ENCODE measurements at regions not wholly inside any gene's neighbourhood (a gene's known extent, or its start where the extent isn't known, plus 50 kb on each side); places are given as distances from the start of the nearest gene placed in this dataset.
A peak's percentile ranks its signal among the peaks of the same experiment; 100 is the strongest.
"Not testable (repeated sequence)": the region's sequence is repeated elsewhere in the genome, so short reads cannot be mapped to it uniquely, and the experiment has no call there.

DNA sequence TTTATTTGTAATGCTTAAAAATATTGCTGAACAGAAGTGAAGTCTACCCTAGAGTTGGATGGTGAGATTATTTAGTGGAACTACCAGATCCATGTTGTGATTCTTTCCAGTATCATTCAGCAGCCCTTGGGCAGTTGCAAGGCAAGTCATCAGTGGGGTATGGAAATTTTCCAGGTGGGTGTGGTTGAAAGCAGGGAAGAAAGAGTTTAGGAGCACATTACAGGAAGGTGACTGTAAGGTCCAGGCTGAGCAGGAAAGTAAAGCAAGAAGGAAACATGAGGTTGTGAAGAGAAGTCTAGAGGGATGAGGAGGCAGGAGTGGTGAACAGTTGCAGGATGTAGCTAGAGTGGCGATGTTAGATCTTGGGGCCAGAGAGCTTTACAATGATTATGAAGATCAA is 178.0 kb upstream of the ROPN1B start:
- not testable (repeated sequence) for DNase-seq (ENCODE audit: low spot score)

DNA sequence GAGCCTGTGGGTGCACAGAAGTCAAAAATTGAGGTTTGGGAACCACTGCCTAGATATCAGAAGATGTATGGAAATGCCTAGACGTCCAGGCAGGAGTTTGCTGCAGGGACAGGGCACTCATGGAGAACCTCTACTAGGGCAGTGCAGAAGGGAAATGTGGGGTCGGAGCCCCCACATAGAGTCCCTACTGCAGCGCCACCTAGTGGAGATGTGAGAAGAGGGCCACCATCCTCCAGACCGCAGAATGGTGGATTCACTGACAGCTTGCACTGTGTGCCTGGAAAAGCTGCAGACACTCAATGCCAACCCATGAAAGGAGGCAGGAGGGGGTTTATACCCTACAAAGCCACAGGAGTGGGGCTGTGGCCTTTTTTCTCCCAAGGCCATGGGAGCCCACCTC is 159.0 kb upstream of the ROPN1B start:
- DNase-seq (ENCODE audit: low spot score) = not testable (repeated sequence)

DNA sequence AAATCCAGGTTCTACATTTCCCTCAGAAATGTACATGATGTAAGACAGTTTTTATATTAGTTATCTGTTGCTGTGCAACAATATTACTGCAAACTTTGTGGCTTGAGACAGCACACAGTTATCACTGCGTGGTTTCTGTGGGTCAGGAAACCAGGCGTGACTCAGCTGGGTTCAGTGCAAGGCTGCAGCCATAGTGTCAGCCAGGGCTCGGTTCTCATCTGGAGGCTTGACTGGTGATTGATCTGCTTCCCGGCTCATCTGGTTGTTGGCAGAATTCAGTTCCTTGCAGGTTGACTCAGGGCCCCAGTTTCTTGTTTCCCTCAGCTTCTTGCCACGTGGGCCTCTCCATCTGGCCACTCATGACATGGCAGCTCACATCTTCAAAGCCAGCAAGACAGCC is 146.8 kb upstream of the ROPN1B start:
- not testable (repeated sequence) for DNase-seq (ENCODE audit: low spot score)

DNA sequence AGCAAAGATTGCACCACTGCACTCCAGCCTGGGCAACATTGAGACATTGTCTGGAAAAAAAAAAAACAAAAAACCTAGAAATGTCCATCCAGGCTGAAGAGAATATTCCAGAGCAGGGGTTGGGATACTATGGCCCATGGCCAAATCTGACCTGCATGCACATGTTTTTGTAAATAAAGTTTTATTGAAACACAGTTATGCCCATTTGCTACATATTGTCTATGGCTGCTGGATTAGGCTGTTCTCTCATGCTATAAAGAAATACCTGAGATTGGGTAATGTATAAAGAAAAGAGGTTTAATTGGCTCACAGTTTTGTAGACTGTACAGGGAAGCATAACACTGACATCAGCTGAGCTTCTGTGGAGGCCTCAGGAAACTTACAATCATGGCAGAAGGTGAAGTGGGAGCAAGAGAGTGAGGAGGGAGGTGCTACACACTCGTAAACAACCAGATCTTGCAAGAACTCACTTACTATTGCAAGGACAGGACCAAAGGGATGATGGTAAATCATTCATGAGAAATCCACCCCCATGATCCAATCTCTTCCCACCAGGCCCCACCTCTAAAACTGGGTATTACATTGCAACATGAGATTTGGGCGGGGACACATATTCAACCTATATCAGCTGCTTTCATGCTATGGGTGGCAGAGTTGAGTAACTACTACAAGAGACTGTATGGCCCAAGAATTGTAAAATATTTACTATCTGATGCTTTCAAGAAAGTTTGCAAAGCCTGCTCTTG is 137.8 kb upstream of the ROPN1B start:
- not testable (repeated sequence) for DNase-seq (ENCODE audit: low spot score)

DNA sequence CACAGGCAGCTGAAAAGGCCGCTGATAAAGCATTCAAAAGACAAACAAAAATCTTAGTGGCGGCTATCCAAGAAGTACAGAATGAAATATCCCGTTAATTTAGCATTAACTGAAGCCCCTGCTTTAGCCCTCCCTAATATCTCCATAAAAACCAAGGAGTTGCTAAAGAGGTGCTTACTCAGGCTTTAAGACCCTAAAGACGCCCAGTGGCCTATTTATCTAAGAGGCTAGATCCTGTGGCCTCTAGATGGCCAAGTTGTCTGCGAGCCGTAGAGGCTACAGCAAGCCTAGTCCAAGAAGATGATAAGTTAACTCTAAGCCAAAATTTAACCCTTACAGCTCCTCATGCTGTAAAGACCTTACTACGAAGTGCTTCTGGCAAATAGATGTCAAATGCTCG is 133.4 kb upstream of the ROPN1B start:
- not testable (repeated sequence) for DNase-seq (ENCODE audit: low spot score)

DNA sequence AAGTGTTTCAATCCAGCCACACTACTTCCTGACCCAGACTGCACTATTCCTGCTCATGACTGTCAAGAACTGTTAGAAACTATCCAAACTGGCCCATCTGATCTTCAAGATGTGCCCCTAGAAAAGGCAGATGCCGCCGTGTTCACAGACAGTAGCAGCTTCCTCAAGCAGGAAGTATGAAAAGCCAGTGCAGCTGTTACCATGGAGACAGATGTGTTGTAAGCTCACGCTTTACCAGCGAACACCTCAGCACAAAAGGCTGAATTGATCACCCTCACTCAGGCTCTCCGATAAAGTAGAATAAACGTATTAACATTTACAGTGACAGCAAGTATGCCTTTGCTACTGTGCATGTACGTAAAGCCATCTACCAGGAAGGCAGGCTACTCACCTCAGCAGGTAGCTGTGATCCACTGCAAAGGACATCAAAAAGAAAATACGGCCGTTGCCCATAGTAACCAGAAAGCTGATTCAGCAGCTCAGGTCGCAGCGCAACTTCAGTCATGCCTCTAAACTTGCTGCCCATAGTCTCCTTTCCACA is 132.9 kb upstream of the ROPN1B start:
- peak; percentile 28 for DNase-seq (ENCODE audit: low spot score)

DNA sequence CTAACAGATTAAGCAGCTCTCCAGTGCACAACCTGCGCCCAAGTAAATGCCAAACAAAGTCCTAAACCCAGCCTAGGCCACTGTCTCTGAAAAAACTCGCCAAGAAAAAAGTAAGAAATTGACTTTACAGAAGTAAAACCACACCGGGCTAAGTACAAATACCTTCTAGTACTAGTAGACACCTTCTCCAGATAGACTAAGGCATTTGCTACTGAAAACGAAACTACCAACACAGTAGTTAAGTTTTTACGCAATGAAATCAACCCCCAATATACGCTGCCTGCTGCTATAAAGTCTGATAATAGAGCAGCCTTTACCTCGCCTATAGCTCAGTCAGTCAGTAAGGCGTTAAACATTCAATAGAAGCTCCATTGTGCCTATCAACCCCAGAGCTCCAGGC is 132.2 kb upstream of the ROPN1B start:
- not testable (repeated sequence) for DNase-seq (ENCODE audit: low spot score)

DNA sequence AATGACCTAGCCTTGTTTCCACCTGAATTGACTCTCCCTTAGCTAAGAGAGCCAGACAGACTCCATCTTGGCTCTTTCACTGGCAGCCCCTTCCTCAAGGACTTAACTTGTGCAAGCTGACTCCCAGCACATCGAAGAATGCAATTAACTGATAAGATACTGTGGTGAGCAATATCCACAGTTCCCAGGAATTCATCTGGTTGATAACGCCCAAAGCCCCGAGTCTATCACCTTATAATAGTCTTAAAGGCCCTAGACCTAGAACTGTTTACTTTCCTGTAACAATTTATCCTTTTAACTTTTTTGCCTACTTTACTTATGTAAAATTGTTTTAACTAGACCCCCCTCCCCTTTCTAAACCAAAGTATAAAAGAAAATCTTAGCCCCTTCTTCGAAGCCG is 130.1 kb upstream of the ROPN1B start:
- not testable (repeated sequence) for DNase-seq (ENCODE audit: low spot score)

DNA sequence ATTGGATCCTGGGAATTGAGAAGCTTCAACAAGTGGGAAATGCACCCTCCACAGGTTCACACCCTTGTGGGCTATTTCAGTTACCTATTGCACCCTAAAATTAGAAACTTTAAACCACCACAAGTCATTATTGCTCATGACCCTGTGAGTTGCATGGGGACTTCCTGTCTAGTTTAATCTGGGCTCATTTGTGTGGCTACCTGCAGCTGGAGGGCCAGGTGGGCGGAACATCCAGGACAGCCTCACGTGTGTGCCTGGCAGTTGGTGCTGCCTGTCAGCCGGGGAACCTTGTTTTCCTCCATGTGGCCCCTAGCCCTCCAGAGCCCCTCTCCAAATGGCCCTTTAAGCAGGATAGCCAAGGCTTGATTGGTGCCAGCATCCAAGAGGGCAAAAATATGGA is 128.5 kb upstream of the ROPN1B start:
- DNase-seq (ENCODE audit: low spot score) = not testable (repeated sequence)

DNA sequence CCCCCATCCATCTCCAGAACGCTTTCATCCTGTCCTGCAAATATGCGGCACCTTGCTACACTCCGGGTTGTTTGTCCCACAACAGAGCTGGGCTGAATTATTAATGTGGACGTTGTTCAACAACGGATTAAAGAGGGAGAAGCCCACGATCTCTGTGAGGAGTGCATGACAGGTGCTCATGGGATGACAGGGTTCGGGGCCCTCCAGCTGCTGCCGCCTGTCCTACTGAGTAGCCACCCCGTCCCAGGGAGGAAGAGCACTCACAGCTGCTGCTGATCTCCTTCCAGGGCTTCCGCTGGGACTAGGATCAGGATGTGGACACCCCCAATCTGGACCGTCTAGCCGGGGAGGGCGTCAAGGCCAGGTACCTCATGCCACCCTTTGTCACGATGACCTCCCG is 121.0 kb upstream of the ROPN1B start:
- DNase-seq (ENCODE audit: low spot score) = not testable (repeated sequence)

DNA sequence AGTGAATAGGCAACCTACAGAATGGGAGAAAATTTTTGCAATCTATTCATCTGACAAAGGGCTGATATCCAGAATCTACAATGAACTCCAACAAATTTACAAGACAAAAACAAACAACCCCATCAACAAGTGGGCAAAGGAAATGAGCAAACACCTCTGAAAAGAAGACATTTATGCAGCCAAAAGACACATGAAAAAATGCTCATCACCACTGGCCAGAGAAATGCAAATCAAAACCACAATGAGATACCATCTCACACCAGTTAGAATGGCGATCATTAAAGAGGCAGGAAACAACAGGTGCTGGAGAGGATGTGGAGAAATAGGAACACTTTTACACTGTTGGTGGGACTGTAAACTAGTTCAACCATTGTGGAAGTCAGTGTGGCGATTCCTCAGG is 114.0 kb upstream of the ROPN1B start:
- not testable (repeated sequence) for DNase-seq (ENCODE audit: low spot score)

DNA sequence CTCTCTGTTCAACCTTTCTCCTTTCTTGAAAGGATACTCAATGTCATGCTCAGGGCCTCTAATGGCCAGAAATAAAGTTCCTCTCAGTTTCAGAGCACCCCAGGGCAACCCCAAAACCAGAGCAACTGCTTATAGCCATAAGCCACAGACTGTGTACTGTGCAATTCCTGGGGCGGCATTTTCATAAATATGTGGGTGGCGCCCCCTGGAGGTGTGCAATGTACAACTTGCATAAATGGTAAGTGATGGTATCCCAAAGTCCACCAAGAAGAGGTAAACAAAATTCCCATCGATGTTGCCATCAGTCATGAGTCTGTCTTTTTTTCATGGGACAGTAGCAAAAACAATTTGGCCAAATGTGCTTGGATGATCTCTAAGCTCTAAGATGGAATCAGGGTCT is 108.4 kb upstream of the ROPN1B start:
- not testable (repeated sequence) for DNase-seq (ENCODE audit: low spot score)

DNA sequence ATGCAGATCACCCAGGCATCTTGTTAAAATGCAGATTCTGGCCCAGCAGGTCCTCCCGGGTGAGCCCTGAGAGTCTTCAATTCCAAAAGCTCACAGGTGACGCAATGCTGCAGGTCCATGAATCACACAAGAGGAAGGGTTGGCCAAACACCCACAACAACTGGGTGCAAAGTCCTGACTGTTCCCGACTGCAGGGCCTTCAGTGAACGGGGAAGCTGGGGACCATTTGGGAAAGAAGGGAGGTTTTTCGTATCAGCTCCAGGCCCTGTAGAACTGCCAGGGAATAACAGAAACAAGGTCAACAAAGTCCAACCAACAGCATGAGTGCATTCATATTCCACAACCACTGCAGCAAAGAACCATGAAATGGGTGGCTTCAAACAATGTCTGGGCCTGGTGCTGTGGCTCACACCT is 106.1 kb upstream of the ROPN1B start:
- DNase-seq (ENCODE audit: low spot score) = not testable (repeated sequence)

DNA sequence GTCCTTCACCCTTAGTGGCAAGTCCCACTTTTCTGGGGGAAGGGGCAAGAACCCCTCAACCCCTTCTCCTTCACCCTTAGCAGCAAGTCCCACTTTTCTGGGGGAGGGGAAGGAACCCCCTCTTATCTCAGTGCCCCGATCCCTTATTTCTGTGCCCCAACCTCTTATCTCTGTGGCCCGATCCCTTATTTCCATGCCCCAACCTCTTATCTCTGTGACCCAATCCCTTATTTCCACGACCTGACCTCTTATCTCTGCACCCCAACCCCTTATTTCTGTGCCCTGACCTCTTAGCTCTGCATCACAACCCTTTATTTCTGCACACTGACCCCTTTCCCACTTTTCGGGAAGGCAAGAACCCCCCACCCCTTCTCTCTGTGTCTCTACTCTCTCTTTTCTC is 104.4 kb upstream of the ROPN1B start:
- not testable (repeated sequence) for DNase-seq (ENCODE audit: low spot score)

DNA sequence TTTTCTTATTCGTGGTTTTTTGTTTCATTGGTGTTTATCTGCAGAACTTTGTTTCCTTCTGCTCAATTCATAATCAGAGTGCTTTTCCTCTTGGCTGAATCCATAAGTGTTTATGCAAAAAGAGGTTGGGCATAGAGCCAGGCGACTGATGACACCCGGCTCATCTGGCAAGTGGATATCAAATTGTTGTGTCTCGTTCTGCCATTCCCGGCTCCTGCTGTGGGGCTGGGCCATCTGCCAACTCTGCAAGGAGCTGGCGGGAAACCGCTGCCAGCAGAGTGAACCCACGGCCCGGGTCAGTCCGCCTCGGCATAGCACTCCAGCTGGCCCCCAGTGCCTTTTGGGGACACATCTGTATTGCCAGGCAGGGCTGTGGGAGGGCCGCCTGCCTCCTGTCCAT is 83.0 kb upstream of the ROPN1B start:
- not testable (repeated sequence) for DNase-seq (ENCODE audit: low spot score)

DNA sequence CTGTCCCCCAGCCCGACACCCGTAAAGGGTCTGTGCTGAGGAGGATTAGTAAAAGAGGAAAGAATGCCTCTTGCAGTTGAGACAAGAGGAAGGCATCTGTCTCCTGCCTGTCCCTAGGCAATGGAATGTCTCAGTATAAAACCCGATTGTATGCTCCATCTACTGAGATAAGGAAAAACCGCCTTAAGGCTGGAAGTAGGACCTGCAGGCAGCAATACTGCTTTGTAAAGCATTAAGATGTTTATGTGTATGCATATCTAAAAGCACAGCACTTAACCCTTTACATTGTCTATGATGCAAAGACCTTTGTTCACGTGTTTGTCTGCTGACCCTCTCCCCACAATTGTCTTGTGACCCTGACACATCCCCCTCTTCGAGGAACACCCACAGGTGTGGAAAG is 69.8 kb upstream of the ROPN1B start:
- not testable (repeated sequence) for DNase-seq (ENCODE audit: low spot score)

DNA sequence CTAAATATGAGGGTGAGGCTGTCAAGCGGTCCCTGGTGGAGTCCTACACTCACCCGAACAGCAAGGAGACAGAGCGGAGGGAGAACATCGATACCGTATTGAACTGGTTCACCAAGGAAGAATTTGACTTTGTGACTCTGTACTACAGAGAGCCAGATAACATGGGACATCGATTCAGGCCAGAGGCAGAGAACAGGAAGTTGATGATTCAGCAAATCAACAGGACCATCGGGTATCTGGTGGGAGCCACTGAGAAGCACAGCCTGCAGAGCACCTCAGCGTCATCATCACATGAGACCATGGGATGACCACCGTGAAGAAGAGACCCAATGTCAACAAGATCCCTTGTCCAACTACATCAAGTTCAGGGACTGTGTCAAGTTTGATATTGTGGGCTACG is 67.5 kb upstream of the ROPN1B start:
- not testable (repeated sequence) for DNase-seq (ENCODE audit: low spot score)

DNA sequence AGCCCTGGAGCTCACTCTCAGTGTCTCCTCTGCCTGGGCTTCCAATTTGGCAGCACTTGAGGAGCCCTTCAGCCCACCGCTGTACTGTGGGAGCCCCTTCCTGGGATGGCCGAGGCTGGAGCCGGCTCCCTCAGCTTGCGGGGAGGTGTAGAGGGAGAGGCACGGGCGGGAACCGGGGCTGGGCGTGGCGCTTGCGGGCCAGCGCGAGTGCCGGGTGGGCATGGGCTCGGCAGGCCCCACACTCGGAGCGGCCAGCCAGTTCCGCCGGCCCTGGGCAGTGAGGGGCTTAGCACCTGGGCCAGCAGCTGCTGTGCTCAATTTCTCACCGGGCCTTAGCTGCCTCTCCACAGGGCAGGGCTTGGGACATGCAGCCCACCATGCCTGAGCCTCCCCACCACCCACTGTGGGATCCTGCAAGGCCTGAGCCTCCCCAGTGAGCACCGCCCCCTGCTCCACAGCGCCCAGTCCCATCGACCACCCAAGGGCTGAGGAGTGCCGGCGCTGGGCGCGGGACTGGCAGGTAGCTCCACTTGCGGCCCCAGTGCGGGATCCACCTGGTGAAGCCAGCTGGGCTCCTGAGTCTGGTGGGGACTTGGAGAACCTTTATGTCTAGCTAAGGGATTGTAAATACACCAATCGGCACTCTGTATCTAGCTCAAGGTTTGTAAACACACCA is 65.1 kb upstream of the ROPN1B start:
- not testable (repeated sequence) for DNase-seq (ENCODE audit: low spot score)

DNA sequence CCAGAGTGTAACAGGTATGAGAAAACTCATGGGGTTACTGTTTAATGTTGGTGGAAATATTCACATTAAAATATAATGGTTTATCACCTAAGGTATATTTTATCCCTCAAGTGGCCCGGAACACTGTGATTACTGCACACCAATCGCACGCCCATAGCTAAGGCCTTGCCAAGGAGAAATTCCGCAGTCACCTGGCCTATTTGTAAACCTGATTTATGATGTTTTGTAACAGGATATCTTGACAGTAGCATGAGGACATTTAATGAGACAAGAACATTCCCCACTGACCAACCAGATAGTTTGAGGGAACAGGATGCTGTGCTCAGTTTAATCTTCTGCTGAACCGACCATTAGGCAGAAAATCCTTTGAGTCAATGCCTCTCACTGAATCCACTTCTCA is 61.7 kb upstream of the ROPN1B start:
- DNase-seq (ENCODE audit: low spot score) = not testable (repeated sequence)

DNA sequence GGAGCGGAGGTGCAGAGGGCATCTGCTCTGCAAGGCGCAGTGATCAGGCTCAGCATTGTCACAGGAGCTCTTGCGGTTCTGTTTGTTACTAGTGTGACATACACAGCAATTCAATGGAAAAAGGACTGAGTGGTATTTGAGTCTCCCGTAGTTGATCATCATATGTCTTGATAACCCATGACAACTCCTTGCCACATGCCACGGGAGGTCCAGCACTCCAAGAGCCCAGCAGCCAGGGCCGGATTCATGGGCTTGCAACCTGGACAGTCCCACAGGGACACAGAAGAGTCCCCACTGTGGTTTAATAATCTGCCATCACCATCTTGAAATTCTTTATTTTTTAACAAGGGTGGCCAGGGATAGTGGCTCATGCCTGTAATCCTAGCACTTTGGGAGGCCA is 58.1 kb upstream of the ROPN1B start:
- not testable (repeated sequence) for DNase-seq (ENCODE audit: low spot score)

DNA sequence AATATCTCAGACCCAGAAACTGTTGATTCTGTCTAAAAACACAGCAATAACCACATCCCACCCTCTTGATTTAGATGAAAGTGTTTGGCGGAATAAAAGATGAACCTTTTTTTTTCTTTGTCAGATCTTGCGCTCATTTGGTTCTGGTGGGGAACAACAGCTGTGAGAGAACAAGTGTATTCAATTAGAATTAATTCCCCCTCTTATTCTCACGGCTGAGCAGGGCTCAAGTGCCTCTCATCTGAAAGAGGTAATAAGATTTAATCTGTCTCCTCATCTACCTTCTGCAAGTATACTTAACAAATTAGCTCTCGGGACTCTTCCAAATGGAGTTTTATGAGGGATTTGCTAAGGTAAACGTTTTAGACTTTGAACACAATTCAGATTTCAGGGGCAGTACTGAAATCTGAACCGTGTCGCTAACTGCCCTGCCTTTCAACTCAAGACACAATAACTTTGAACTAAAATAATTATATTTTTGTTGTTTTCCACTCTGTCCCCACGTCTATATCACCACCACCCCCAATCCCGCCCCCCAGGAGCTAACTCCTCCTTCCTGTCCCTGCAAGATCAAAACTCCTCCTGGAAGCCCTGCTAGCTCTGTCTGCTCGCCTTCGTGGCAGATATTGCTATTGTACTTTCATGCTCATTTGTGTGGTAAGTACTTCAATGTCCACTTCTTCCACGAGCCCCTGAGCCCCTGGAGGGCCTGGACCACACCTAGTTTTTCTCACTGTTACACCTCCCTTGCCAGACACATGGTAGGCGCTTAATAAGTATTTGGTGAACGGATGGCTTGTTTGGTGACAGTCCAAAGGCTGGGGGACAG is 54.2 kb upstream of the ROPN1B start:
- peak; percentile 14 for DNase-seq (ENCODE audit: low spot score)

DNA sequence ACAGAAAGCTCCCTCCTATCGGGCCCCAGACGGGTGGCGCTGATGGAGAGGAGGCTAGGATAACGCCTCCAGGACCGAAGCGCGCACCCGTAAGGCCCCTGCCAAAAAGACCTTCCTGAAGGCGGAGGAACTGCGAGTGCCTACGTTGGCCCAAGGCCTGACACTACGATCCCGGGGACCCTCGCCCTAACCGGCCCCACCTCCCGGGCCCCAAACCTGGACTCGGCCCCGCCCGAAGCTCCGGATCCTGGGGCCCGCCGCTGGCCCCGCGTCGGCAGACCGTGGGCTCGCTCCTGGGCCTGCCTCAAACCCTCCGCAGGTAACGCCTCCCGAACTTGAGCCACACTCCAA is 53.6 kb upstream of the ROPN1B start:
- DNase-seq (ENCODE audit: low spot score) = peak; percentile 29
